ENCODE measurements at regions not wholly inside any gene's neighbourhood (a gene's known extent, or its start where the extent isn't known, plus 50 kb on each side); places are given as distances from the start of the nearest gene placed in this dataset.

DNA sequence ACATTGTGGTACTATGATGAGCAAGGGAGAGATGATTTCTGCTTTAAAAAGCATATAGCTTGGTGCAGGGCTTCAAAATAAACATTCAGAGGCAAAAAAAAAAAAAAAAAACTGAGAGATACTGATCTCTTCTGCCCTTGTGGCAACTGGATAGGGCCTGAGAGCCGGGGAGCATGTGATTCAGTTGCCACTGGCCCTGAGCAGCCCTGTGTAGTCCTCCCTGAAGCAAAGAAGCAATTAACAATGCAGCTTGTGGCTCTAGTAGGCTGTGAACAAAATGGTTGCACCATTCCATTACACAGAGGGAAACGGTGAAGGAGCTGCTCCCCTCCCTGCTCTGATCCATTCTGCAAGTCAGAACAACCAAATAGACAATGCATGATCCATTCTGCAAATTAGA, 347.5 kb upstream of the DAB2 start:
- Histone ChIP-seq H3K27me3 (no peaks in the 10 kb centered on the region), H3K27ac (no peak overlapping the region), H3K4me3 (no peak overlapping the region), H3K9me3 (no peaks in the 10 kb centered on the region), H3K4me1 (no peaks in the 10 kb centered on the region), H3K36me3 (no peaks in the 10 kb centered on the region)
- TF ChIP-seq, protein P1, sequence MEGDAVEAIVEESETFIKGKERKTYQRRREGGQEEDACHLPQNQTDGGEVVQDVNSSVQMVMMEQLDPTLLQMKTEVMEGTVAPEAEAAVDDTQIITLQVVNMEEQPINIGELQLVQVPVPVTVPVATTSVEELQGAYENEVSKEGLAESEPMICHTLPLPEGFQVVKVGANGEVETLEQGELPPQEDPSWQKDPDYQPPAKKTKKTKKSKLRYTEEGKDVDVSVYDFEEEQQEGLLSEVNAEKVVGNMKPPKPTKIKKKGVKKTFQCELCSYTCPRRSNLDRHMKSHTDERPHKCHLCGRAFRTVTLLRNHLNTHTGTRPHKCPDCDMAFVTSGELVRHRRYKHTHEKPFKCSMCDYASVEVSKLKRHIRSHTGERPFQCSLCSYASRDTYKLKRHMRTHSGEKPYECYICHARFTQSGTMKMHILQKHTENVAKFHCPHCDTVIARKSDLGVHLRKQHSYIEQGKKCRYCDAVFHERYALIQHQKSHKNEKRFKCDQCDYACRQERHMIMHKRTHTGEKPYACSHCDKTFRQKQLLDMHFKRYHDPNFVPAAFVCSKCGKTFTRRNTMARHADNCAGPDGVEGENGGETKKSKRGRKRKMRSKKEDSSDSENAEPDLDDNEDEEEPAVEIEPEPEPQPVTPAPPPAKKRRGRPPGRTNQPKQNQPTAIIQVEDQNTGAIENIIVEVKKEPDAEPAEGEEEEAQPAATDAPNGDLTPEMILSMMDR (IDR thresholded peaks at IDR 0.05): no peak
- TF ChIP-seq POLR2A (IDR thresholded peaks at IDR 0.05): no peak
- DNase-seq: no peak
- intact Hi-C loops (cut with DNase I; ENCODE audit: low total_unique reads): no loop called here

DNA sequence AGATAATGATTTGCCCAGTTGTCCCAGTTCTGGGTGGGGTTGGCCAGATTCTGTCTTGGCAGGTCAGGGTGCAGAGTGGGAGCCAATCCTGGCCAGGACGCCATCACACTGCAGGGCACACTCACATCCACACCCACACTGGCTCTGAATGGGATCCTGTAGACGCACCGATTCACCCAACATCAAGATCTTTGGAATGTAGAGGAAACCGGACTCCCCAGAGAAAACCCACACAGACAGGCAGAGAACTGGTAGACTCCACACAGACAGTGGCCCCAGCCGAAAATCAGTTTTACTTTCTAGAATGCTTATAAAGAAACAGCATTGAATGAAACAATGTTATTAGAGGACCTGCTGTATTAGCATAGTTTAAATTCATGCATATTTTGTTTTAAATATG, 343.1 kb upstream of the DAB2 start:
- Histone ChIP-seq H3K9me3 (no peaks in the 10 kb centered on the region), H3K4me1 (no peaks in the 10 kb centered on the region), H3K36me3 (no peaks in the 10 kb centered on the region), H3K27ac (no peak overlapping the region), H3K27me3 (no peaks in the 10 kb centered on the region), H3K4me3 (no peak overlapping the region)
- intact Hi-C loops (cut with DNase I; ENCODE audit: low total_unique reads): no loop called here
- no peak for DNase-seq
- no peak for TF ChIP-seq POLR2A (IDR thresholded peaks at IDR 0.05)
- TF ChIP-seq, protein P1 (IDR thresholded peaks at IDR 0.05): no peak

DNA sequence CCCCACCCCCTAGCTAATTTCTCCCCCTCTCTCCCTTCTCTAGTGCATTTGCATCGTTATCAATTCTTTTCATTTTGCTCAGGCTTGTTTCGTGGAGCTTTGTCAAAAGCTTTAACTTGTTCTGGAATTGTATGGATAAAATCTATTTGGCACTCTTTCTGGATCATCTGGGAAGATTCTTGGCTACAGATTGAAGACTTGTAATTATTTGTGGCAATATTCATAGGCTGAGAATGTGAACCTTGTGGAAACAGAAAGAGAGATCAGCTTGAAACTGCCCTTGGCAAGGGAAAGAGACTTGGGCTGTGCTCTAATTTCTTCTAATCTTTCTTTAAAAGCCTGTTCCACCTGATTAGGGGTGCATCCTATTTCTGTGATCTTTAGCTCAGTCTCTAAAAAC, 340.6 kb upstream of the DAB2 start:
- H3K9me3 ChIP-seq: no peaks in the 10 kb centered on the region
- no peak for TF ChIP-seq POLR2A (IDR thresholded peaks at IDR 0.05)
- TF ChIP-seq, protein P1 (IDR thresholded peaks at IDR 0.05): no peak
- intact Hi-C loops (cut with DNase I; ENCODE audit: low total_unique reads): no loop called here
- H3K4me3 ChIP-seq: no peak overlapping the region
- no peaks in the 10 kb centered on the region for H3K4me1 ChIP-seq
- no peaks in the 10 kb centered on the region for H3K36me3 ChIP-seq
- no peaks in the 10 kb centered on the region for H3K27me3 ChIP-seq
- DNase-seq: no peak
- no peak overlapping the region for H3K27ac ChIP-seq

DNA sequence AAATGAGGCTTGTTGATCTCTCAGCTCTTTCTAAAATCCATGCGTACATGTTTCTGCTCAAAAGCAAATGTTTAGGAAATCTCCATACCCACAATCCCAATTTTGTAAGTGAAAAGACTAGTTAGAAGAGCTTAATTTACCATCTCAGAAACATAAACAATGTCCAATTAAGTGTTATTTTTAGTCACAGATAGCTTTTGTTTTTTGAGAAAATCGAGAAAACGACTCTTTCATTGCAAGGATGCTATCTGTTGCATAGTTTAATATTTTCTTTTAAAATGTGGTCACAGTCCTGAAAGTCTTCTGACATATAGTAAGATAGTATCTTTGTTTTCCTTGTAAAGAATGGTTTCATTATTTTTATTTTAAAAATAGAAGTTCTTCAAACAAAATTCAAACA, 338.0 kb upstream of the DAB2 start:
- H3K27ac ChIP-seq: no peak overlapping the region
- H3K27me3 ChIP-seq: no peaks in the 10 kb centered on the region
- DNase-seq: no peak
- H3K4me1 ChIP-seq: no peaks in the 10 kb centered on the region
- TF ChIP-seq POLR2A (IDR thresholded peaks at IDR 0.05): no peak
- TF ChIP-seq, protein P1 (IDR thresholded peaks at IDR 0.05): no peak
- intact Hi-C loops (cut with DNase I; ENCODE audit: low total_unique reads): no loop called here
- no peak overlapping the region for H3K4me3 ChIP-seq
- H3K36me3 ChIP-seq: no peaks in the 10 kb centered on the region
- H3K9me3 ChIP-seq: no peaks in the 10 kb centered on the region

DNA sequence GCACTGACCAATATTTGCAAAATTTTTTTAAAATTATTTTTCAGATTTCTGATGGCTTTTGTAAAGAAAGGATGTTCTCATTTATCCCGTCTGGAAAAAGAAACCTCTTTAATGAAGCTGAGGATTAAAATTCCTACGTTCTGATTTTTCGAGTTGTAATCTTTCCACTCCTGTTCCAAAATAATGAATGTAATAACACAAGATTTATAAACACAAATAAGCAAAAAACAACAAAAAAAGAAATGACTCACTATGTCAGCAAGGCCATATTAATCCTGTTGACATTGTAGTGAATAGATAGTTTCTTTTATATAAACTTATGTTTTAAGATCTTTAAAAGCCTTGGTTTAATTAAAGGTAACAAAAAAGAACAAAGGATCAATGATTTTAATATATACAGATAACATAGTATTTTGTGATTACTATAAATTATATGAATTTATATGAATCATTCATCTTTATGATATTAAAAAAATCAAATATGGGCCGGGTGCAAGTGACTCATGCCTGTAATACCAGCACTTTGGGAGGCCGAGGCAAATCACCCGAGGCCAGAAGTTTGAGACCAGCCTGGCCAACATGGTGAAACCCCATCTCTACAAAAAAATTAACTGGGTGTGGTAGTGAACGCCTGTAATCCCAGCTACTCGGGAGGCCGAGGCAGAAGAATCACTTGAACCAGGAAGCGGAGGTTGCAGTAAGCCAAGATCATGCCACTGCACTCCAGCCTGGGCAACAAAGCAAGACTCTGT, 336.6 kb upstream of the DAB2 start:
- Histone ChIP-seq H3K27ac (peak overlapping the region; percentile 43 to 61), H3K9me3 (no peaks in the 10 kb centered on the region), H3K36me3 (no peaks in the 10 kb centered on the region), H3K4me1 (no peaks in the 10 kb centered on the region), H3K4me3 (no peak overlapping the region), H3K27me3 (no peaks in the 10 kb centered on the region)
- DNase-seq: no peak
- intact Hi-C loops (cut with DNase I; ENCODE audit: low total_unique reads): no loop called here
- TF ChIP-seq POLR2A (IDR thresholded peaks at IDR 0.05): no peak
- TF ChIP-seq, protein P1 (IDR thresholded peaks at IDR 0.05): no peak

Data from uterus (tissue), 3 donors.